ENCODE measurements at regions not wholly inside any gene's neighbourhood (a gene's known extent, or its start where the extent isn't known, plus 50 kb on each side); places are given as distances from the start of the nearest gene placed in this dataset.
"Not testable (repeated sequence)": the region's sequence is repeated elsewhere in the genome, so short reads cannot be mapped to it uniquely, and the experiment has no call there.

DNA sequence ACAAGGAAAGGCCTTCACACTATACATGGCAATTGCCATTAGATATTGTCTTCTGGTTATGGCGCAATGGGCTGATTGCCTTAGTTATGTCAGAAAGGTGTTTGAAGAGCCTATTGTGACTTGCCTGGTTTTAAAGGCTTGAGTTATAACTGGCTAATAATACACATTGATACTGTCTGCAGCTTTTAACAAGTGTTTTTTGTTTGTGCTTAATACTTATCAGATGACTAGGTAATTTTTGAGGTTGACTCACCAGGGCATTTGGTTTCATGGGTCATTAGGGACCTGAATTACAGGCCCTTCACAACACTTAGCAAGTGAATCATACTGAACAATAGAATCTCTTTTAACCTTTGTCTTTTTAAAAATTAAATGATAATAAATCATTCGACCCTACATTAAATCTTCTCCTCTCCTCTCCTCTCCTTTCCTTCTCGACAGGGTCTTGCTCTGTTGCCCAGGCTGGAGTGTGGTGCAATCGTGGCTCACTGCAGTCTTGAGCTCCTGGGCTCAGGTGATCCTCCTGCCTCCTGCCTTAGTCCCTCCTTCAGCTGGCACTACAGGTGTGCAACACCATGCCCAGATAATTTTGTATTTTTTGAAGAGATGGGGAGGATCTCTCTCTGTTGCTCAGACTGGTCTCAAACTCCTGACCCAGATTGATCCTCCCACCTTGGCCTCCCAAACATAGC lies 196.3 kb downstream of the JCAD start:
- peak; percentile 74 for DNase-seq (ENCODE audit: low read depth)
- no peaks in the 10 kb centered on the region for H3K36me3 ChIP-seq (ENCODE audit: control insufficient read depth, insufficient read depth, low read length)
- H3K4me3 ChIP-seq (ENCODE audit: low read depth, low read length): no peak overlapping the region
- TF ChIP-seq, protein P1, sequence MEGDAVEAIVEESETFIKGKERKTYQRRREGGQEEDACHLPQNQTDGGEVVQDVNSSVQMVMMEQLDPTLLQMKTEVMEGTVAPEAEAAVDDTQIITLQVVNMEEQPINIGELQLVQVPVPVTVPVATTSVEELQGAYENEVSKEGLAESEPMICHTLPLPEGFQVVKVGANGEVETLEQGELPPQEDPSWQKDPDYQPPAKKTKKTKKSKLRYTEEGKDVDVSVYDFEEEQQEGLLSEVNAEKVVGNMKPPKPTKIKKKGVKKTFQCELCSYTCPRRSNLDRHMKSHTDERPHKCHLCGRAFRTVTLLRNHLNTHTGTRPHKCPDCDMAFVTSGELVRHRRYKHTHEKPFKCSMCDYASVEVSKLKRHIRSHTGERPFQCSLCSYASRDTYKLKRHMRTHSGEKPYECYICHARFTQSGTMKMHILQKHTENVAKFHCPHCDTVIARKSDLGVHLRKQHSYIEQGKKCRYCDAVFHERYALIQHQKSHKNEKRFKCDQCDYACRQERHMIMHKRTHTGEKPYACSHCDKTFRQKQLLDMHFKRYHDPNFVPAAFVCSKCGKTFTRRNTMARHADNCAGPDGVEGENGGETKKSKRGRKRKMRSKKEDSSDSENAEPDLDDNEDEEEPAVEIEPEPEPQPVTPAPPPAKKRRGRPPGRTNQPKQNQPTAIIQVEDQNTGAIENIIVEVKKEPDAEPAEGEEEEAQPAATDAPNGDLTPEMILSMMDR (IDR thresholded peaks at IDR 0.05; ENCODE audit: insufficient read depth, low read depth, low read length): no peak
- CTCF ChIA-PET: interaction anchor here (0.9 kb wide), 1 partner anchor 59 kb away, joined by 3 read pairs; no protein-coding TSS in a partner anchor
- H3K27me3 ChIP-seq (ENCODE audit: control insufficient read depth, insufficient read depth, low read length): peaks cover 26% of the 10 kb centered on the region
- POLR2A ChIA-PET: no interaction called here

DNA sequence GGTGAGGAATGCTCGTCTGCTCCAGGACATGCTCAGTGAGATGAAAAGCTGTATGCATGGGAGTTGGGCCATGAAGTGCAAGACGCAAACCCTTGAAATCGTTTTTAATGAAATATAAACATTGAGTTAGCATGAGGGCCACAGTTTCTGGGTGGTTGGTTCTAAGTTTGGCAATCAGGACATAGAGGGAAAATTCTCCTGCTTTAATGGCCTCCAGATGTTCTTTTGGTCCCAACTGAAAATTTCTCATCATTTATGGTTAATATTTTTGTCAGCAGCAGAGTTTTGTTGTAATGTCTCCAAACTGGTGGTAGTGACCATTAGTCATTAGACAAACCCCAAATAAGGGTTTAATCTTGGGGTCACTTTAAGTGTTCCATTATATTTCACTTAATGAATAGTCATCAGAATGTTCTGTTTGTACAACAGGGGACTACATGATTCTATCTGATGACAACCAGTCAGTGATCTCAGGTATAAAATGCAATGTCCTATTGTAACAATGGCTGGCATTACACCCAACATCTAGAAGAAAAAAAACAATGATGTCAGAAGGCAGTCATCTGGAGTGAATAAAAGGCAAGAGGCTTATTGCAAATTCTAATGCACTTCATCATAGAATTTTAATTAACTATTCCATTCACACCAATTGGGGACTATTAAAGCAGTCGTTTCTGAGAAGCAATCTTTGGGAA lies 197.4 kb downstream of the JCAD start:
- ChIA-PET POLR2A (no interaction called here), CTCF (interaction anchor here (0.7 to 1.1 kb wide), 2 partner anchors 38 to 263 kb away, joined by 3 read pairs; no protein-coding TSS in a partner anchor)
- H3K36me3 ChIP-seq (ENCODE audit: control insufficient read depth, insufficient read depth, low read length): no peaks in the 10 kb centered on the region
- DNase-seq (ENCODE audit: low read depth): peak; percentile 53
- TF ChIP-seq, protein P1 (IDR thresholded peaks at IDR 0.05; ENCODE audit: insufficient read depth, low read depth, low read length): no peak
- no peak overlapping the region for H3K4me3 ChIP-seq (ENCODE audit: low read depth, low read length)
- peaks cover 26% of the 10 kb centered on the region for H3K27me3 ChIP-seq (ENCODE audit: control insufficient read depth, insufficient read depth, low read length)

DNA sequence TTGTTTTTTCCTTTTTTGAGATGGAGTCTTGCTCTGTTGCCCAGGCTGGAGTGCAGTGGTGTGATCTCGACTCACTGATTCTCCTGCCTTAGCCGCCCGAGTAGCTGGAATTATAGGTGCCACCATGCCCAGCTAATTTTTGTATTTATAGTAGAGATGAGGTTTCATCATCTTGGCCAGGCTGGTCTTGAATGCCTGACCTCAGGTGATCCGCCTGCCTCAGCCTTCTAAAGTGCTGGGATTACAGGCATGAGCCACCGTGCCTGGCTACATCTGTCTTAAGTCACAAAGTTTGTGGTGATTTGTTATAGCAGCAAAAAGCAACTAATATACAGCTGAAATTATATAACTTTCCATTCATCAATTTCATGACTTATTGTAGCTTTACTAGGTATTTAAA lies 198.2 kb downstream of the JCAD start:
- POLR2A ChIA-PET; H3K36me3 ChIP-seq (ENCODE audit: control insufficient read depth, insufficient read depth, low read length); DNase-seq (ENCODE audit: low read depth); H3K4me3 ChIP-seq (ENCODE audit: low read depth, low read length): not testable (repeated sequence)
- peaks cover 21% of the 10 kb centered on the region for H3K27me3 ChIP-seq (ENCODE audit: control insufficient read depth, insufficient read depth, low read length)
- CTCF ChIA-PET: interaction anchor here (0.7 to 1.7 kb wide), 5 partner anchors 20 to 413 kb away, joined by 3 to 6 read pairs (median 3); no protein-coding TSS in a partner anchor

DNA sequence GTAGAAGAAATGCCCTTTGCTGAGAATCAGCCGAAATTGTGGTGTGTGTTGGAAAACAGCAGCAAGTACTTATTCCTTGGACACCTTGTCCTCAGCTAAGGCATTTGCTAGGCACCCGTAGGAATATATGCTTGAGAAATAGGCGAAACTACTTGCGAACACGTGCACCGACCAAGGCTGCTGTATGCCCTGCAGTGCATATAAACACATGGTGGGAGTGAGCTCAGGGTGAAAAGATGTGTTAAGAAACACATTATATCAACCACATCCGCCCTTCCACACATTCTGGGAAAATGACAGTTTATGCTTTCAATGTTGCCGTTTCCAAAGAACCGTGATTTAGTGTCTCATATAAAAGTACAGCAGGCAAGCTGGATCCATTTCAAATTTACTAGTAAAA lies 199.2 kb downstream of the JCAD start:
- no peak for DNase-seq (ENCODE audit: low read depth)
- ChIA-PET CTCF (interaction anchor here (0.8 to 1.7 kb wide), 4 partner anchors 19 to 412 kb away, joined by 3 to 6 read pairs (median 4); no protein-coding TSS in a partner anchor), POLR2A (no interaction called here)
- no peak overlapping the region for H3K4me3 ChIP-seq (ENCODE audit: low read depth, low read length)
- H3K27me3 ChIP-seq (ENCODE audit: control insufficient read depth, insufficient read depth, low read length): peaks cover 19% of the 10 kb centered on the region
- TF ChIP-seq, protein P1 (IDR thresholded peaks at IDR 0.05; ENCODE audit: insufficient read depth, low read depth, low read length): no peak
- no peaks in the 10 kb centered on the region for H3K36me3 ChIP-seq (ENCODE audit: control insufficient read depth, insufficient read depth, low read length)

DNA sequence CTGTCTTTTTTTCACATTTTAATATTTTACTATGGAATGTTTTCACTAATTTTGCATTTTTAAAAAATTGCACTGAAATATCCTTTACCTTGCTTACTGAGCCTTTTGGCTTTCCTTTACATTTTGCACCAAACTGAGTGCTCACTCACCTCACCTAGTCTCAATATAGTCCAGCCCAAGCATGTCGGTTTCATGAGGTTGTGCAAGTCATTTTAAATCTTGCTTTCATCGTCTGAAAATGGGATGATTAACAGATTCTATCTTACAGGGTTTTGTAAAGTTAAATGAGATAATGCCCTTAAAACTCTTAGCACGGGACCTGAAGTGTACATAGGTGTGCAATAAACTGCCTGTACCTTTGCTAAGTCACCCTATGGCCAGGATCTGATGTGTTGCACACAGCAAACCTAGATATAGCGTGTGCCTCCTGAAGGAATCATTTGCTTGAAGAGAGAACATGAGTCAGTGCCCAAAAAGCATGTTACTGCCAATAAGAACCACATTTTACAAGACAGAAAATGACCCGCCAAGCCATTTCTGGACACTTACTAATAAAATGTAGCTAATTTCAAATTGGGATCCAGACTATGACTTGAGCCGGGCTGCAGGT lies 199.8 kb downstream of the JCAD start:
- CTCF ChIA-PET: interaction anchor here (0.7 to 2.3 kb wide), 10 partner anchors 10 to 412 kb away, joined by 3 to 16 read pairs (median 4); no protein-coding TSS in a partner anchor

More for the DNA sequence above, 199.8 kb downstream of the JCAD start:
- Histone ChIP-seq H3K4me3 (ENCODE audit: low read depth, low read length) (no peak overlapping the region), H3K36me3 (ENCODE audit: control insufficient read depth, insufficient read depth, low read length) (no peaks in the 10 kb centered on the region), H3K27me3 (ENCODE audit: control insufficient read depth, insufficient read depth, low read length) (peaks cover 21% of the 10 kb centered on the region)
- peak; percentile 50 for DNase-seq (ENCODE audit: low read depth)
- TF ChIP-seq, protein P1 (IDR thresholded peaks at IDR 0.05; ENCODE audit: insufficient read depth, low read depth, low read length): no peak
- POLR2A ChIA-PET: no interaction called here
